ENCODE measurements at regions not wholly inside any gene's neighbourhood (a gene's known extent, or its start where the extent isn't known, plus 50 kb on each side); places are given as distances from the start of the nearest gene placed in this dataset.

- TF ChIP-seq USF1 (IDR thresholded peaks at IDR 0.05; ENCODE audit: borderline replicate concordance, low read depth) (no peak), GABPA (IDR thresholded peaks at IDR 0.05; ENCODE audit: low read depth) (no peak)
Measured at GRCh38 chr7:127485482-127485881, 93.0 kb upstream of the ZNF800 start (continued).

GRCh38 chr7:127484954-127485353, 92.4 kb upstream of the ZNF800 start:
- no peak overlapping the region for H2AFZ ChIP-seq (ENCODE audit: low read depth)
- POLR2A ChIA-PET: no interaction called here
- TF ChIP-seq MEF2A (IDR thresholded peaks at IDR 0.05; ENCODE audit: borderline replicate concordance, low read depth) (no peak), NFIC (IDR thresholded peaks at IDR 0.05; ENCODE audit: borderline replicate concordance) (no peak), USF2 (IDR thresholded peaks at IDR 0.05; ENCODE audit: borderline replicate concordance, low read depth, low read length) (no peak), SMC3 (IDR thresholded peaks at IDR 0.05; ENCODE audit: low read depth, low read length) (no peak), YY1 (IDR thresholded peaks at IDR 0.05; ENCODE audit: low read depth) (no peak), FOXJ3 (CRISPR knock-in tag; IDR thresholded peaks at IDR 0.05) (no peak), USF1 (IDR thresholded peaks at IDR 0.05; ENCODE audit: borderline replicate concordance, low read depth) (no peak), RXRA (IDR thresholded peaks at IDR 0.05; ENCODE audit: borderline replicate concordance, low read depth) (no peak), RAD21 (IDR thresholded peaks at IDR 0.05; ENCODE audit: low read length) (no peak)
- WGBS (ENCODE audit: low lambda C conversion rate): 38% methylated on average over 6 of the region's 6 CpGs
- no peaks in the 10 kb centered on the region for H4K20me1 ChIP-seq (ENCODE audit: insufficient read depth)
- no peaks in the 10 kb centered on the region for H3K9me2 ChIP-seq
- H3K9me3 ChIP-seq: no peaks in the 10 kb centered on the region
- H3K27ac ChIP-seq (ENCODE audit: low read depth in 2 of 2, low read length in 1 of 2): no peak overlapping the region
- CTCF ChIA-PET: interaction anchor here (0.7 to 1.2 kb wide), 2 partner anchors 9 to 14 kb away, joined by 3 to 4 read pairs; no protein-coding TSS in a partner anchor
- no peaks in the 10 kb centered on the region for H3K27me3 ChIP-seq (ENCODE audit: insufficient read depth)
- H3K9ac ChIP-seq: no peak overlapping the region
- H3K4me3 ChIP-seq (ENCODE audit: low read depth in 2 of 2, low read length in 1 of 2): no peak overlapping the region
- no peak overlapping the region for H3K4me2 ChIP-seq
- DNase-seq: no peak
- H3K4me1 ChIP-seq (ENCODE audit: control insufficient read depth in 1 of 2, insufficient read depth in 2 of 2, low read depth in 1 of 2, low read length in 1 of 2): no peaks in the 10 kb centered on the region
- H3K36me3 ChIP-seq (replicated peaks in 1 of 2; ENCODE audit: control insufficient read depth in 1 of 2, insufficient read depth in 2 of 2, low read length in 1 of 2): no peaks in the 10 kb centered on the region
- no peaks in the 10 kb centered on the region for H3K79me2 ChIP-seq (ENCODE audit: insufficient read depth)
- H3F3A ChIP-seq (replicated peaks; ENCODE audit: insufficient read depth): peaks cover 3% of the 10 kb centered on the region

GRCh38 chr7:127478461-127478860, 86.0 kb upstream of the ZNF800 start:
- no peaks in the 10 kb centered on the region for H4K20me1 ChIP-seq (ENCODE audit: insufficient read depth)
- WGBS (ENCODE audit: low lambda C conversion rate): 29% methylated on average over 2 of the region's 2 CpGs
- no peaks in the 10 kb centered on the region for H3K79me2 ChIP-seq (ENCODE audit: insufficient read depth)
- no peaks in the 10 kb centered on the region for H3K27me3 ChIP-seq (ENCODE audit: insufficient read depth)
- ChIA-PET CTCF (interaction anchor here (0.7 to 2.0 kb wide), 3 partner anchors 12 to 225 kb away, joined by 3 to 4 read pairs (median 4); no protein-coding TSS in a partner anchor), POLR2A (no interaction called here)
- H2AFZ ChIP-seq (ENCODE audit: low read depth): no peak overlapping the region
- no peaks in the 10 kb centered on the region for H3K36me3 ChIP-seq (replicated peaks in 1 of 2; ENCODE audit: control insufficient read depth in 1 of 2, insufficient read depth in 2 of 2, low read length in 1 of 2)
- H3K9ac ChIP-seq: no peak overlapping the region
- no peaks in the 10 kb centered on the region for H3F3A ChIP-seq (replicated peaks; ENCODE audit: insufficient read depth)
- no peaks in the 10 kb centered on the region for H3K9me2 ChIP-seq
- H3K4me3 ChIP-seq (ENCODE audit: low read depth in 2 of 2, low read length in 1 of 2): no peak overlapping the region
- H3K4me2 ChIP-seq: no peak overlapping the region
- H3K4me1 ChIP-seq (ENCODE audit: control insufficient read depth in 1 of 2, insufficient read depth in 2 of 2, low read depth in 1 of 2, low read length in 1 of 2): peaks cover 0 to 2% of the 10 kb centered on the region in 2 experiments; a peak in 1 of 4 replicates
- no peak overlapping the region for H3K27ac ChIP-seq (ENCODE audit: low read depth in 2 of 2, low read length in 1 of 2)
- H3K9me3 ChIP-seq: no peaks in the 10 kb centered on the region
- DNase-seq: no peak
- TF ChIP-seq POLR2AphosphoS5 (IDR thresholded peaks at IDR 0.05; ENCODE audit: low read depth, low read length): no peak
- TF ChIP-seq TEAD4 (IDR thresholded peaks at IDR 0.05; ENCODE audit: borderline replicate concordance, insufficient read depth): no peak
- TF ChIP-seq RXRA (IDR thresholded peaks at IDR 0.05; ENCODE audit: borderline replicate concordance, low read depth): no peak
- no peak for TF ChIP-seq SMC3 (IDR thresholded peaks at IDR 0.05; ENCODE audit: low read depth, low read length)
- TF ChIP-seq JUND (IDR thresholded peaks at IDR 0.05): no peak
- TF ChIP-seq TAF1 (IDR thresholded peaks at IDR 0.05; ENCODE audit: borderline replicate concordance, low read depth, low read length): no peak
- no peak for TF ChIP-seq CTCF (IDR thresholded peaks at IDR 0.05)
- TF ChIP-seq RFX5 (IDR thresholded peaks at IDR 0.05; ENCODE audit: low read length): no peak
- TF ChIP-seq MEF2A (IDR thresholded peaks at IDR 0.05; ENCODE audit: borderline replicate concordance, low read depth): no peak
- TF ChIP-seq YY1 (IDR thresholded peaks at IDR 0.05; ENCODE audit: low read depth): no peak
- no peak for TF ChIP-seq RCOR1 (IDR thresholded peaks at IDR 0.05; ENCODE audit: low read length)
- no peak for TF ChIP-seq EP300 (IDR thresholded peaks at IDR 0.05; ENCODE audit: borderline replicate concordance in 1 of 2, low read depth in 1 of 2, low read length in 1 of 2)
- TF ChIP-seq USF2 (IDR thresholded peaks at IDR 0.05; ENCODE audit: borderline replicate concordance, low read depth, low read length): no peak
- TF ChIP-seq USF1 (IDR thresholded peaks at IDR 0.05; ENCODE audit: borderline replicate concordance, low read depth): no peak
